ENCODE measurements at regions not wholly inside any gene's neighbourhood (a gene's known extent, or its start where the extent isn't known, plus 50 kb on each side); places are given as distances from the start of the nearest gene placed in this dataset.

DNA sequence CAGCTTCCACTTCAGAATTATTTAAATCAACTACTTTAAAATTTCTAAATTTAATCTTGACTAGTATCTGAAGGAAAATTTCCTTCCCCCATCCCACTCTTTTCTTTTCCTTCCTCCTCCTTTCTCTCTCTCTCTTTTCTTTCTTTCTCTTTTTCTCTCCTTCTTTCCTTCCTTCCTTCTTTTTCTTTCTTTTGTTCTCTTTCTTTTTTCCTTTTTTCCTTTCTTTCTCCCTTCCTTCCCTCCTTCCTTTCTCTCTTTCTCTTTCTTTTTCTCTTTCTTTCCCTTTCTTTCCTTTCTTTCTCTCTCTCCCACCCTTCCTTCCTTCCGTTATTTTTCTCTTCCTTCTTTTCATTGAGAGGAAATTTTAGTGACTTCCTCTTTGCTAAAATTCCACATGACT is 132.0 kb upstream of the CDH19 start:
- no peak for DNase-seq (ENCODE audit: low read depth)

DNA sequence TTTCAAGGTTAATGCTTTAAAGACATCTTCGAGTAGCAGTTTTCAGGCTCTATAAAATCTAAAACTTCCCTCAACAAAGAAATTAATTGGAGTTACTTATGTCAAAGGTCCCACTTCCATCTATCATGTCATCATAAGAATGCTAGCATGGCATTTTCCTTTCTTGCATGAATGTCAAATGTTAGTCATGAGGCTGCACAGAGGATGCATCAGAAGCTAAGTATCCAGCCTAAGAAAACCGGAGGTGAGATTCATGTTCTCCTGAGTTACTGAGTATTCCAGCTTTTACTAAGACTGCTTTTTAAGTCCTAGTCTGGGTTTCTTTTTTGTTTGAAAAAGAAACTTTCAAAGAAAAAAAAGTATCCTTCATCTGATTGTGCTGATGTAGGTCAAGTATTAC is 130.6 kb upstream of the CDH19 start:
- DNase-seq (ENCODE audit: low read depth): no peak

DNA sequence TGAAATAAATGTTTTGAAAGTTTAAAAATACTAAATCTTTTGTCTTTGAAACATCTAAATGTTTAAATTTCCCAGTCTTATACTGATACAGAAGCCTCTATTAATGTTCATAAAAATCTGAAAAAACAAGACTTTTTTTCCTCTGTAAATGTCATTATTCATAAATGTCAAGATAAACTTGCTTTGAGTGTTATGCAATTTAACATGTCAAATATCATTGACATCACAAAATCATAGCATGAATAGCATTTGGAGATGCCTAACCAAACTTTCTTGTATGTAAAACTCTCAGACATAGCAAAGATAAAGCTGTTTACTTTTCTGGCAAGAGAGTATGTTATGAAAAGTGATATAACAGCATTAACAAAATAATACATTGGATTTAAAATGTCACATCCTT is 128.0 kb upstream of the CDH19 start:
- no peak for DNase-seq (ENCODE audit: low read depth)

DNA sequence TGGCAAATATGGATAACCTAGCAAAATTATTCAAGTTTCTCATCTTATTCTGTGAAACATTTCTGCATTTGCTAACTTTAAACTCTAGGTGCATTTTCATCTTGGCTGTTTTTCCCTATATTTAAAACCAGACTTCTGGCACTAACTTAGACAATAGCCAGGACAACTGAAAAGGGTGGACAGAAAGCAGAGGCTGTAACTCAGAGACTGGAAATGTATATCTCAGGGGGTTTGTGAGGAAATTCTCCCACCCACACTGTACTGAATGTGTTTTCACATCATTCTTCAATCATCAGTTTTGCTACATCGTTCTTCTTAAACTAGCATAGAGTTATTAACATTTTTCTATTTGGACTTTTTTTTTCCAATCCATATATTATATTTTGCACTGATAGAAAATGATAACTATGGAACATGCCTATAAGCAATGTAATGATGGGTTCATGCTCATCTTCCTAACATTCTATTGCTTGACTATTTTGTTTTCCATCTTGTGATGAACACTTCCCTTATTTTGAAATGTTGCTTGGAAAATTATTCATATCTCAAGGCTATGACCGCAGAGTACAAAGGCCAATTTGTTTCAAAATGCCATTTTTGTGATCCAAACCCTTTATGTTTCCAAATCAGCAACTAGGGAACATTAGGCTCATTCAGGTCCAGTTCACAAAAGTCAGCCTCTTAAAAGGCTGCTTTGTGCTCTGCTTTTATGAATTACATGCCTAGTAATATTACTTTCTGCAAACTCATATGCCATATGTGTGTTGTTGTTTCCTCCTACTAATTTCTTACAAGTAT is 125.8 kb upstream of the CDH19 start:
- DNase-seq (ENCODE audit: low read depth): no peak

DNA sequence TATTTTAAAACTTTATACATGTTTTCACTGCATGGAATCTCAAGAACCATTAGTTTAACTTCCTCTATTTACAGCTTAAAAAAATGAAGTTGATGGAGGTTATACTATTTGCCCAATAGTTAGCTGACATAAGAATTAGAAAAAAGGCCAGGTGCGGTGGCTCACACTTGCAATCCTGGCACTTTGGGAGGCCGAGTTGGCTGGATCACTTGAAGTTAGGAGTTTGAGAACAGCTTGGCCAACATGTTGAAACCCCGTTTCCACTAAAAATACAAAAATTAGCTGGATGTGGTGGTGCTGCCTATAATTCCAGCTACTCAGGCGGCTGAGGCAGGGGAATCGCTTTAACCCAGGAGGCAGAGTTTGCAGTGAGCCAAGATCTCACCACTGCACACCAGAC is 125.1 kb upstream of the CDH19 start:
- no peak for DNase-seq (ENCODE audit: low read depth)

DNA sequence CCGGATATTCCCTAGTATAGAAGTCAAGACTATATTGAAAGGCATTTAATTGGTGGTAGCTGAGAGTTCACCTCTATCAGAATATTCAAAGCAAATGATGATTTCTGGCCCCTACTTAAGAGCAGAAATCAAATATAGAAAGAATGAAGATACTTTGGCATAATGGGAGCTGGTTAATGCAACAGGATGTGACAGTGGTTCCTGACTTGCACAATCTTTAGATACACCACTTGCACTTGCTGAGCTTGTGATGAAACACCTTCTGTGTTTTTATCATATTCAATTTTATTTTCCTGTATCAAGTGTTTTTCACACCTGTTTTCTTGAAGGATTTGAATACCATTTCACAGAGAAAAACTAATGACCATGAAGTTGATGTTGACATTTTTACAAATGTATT is 124.1 kb upstream of the CDH19 start:
- no peak for DNase-seq (ENCODE audit: low read depth)

DNA sequence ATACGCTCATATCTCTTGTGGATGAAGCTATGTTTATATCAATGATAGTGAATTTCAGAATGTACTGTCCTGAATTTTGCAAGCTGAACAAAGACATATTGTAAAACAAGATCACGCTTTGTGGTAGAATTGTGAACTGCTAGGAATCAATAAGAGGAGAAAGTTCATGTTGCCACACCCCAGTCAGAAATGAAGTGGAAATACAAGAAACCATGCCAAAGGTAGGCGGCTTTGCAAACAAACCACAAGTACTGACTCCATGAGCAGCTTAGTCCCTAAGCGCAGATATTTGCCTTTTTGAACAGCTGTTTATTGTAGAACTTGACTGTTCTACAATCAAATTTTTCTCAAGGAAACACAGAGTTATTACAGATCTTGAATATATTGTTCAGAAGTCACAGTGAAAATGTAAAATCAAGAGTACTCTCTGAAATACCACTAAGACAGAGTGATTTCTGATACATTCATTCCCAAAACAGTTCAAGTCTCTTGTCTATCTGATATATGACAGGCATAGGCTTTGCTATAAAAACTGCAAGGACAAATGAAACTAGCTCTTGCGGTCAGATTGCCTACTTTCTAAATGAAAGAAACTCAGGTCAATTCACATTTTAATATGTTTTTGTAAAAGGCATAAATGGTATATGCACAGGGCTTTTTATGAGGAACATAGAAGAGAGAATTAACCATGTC is 120.9 kb upstream of the CDH19 start:
- no peak for DNase-seq (ENCODE audit: low read depth)

DNA sequence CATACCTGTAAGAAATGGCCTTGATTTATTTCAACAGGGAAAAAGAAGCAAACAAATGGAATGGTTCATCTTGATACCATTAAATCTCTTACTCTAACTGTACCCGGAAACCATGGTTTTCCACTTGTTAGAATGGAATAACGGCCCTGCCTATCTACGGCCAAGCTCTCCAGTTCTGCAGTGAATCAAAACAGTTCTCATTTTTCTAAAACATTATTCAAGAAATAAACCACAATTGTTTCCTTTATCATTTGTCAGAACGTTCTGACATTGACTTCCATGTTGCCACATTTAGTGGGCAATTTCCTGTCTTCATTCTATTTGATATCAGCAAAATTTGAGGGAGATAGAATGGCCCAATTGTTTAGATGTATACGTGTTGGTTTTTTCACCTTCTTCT is 118.8 kb upstream of the CDH19 start:
- DNase-seq (ENCODE audit: low read depth): no peak

DNA sequence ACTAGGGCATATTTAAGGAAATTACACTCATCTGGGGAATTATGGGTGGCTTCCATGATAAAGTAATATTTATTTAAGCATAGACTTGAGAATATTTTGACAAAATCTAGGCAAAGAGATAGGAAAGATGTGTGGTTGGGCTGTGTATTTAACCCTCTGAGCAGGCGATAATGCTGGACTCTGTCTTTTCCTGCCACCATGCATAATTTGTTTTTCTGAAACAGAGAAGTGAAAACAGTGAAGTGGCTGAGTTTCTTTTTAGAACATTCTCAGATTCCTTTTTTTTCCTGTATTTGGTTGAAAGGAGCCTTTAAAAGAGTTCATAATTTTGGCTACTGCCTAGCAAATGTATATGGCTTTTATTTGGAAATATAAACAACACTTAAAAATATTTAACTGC is 104.8 kb upstream of the CDH19 start:
- DNase-seq (ENCODE audit: low read depth): no peak

DNA sequence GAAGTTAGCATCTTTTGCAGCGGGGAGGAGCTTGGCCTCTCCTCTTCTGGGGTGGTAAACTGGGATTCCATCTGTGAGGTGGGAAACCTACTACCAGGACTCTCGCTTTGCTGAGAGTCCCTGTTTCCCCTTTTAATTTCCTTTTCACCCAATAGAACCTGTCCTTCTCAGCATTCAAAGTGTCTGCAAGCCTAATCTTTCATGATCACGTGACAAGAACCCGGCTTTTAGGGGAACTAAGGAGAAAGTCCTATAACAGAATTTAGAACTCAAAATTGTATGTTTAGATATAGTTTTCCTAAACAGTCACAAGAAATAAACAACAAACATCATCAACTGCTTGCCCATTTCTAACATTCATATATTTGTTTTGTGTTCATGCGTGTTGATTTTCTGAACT is 103.6 kb upstream of the CDH19 start:
- no peak for DNase-seq (ENCODE audit: low read depth)

DNA sequence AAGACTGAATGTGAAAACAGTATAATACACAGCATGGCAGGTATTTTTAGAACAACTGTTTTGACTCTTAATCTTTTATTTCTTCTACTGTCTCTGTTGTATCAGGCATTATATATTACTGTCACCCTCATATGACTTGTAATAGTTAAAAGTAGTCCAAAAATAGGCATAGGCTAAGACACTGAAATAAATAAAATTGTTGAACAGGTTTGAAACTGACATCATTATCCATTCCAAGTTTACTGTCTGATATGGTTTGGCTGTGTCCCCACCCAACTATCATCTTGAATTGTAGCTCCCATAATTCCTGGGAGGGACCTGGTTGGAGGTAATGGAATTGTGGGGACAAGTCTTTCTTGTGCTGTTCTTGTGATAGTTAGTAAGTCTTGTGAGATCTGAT is 91.4 kb upstream of the CDH19 start:
- no peak for DNase-seq (ENCODE audit: low read depth)

DNA sequence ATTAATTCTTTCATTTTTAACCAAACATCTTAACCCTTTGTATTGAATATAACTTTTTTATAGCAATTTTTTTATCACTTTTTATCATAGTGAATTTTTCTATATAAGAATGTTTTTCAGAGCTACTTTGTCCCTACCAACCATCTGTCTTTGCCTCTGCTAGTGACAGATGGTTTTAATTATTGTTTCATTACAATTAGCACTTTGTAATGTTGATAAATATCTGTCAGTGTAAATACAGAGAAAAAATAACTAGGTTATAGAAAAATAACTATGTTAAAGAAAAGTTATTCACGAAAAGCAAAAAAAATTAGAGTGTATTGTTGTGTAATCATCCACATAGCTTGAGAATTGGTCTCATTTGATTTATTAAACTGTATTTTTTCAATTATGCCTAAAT is 91.0 kb upstream of the CDH19 start:
- DNase-seq (ENCODE audit: low read depth): no peak

DNA sequence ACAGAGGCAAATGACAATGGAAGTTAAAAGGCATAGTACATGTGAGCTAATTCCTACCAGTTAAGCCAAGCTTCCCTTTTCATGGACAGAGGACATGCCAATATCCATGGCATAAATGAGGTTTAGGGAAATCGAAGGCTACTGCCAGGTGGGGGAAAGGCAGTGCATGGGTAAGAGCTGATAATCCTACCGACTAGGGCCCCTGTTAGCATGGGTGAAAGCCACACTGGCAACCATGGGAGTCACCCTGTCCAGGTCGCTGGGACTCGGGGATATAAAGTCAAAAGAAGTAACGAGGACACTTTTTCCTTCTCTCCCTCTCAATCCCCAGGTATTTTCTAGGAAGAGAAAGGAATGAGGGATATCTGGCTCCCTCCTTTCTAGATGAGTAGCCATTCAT is 83.7 kb upstream of the CDH19 start:
- DNase-seq (ENCODE audit: low read depth): no peak

DNA sequence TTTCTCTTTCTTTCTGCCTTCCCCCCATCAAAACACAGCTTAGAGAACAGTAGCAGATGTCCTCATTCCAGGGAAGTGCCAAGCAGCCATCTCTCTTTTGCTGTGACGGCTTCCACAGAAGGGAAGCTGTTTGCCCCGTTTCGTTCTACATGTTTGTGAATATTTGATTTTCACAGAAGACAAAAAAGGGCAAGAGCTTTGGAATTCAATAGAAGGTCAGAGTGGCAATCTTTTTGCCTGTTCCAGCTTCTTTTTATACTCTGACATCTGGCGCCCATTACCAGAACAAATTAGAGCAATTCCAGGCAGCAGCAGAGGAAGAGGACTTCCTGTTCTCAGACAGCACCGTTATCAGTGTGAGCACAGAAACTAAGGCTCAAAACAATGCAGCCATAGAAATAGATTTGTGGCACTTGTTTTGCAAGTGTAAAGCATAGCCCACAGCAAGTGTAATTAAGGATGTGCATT is 79.0 kb upstream of the CDH19 start:
- no peak for DNase-seq (ENCODE audit: low read depth)

DNA sequence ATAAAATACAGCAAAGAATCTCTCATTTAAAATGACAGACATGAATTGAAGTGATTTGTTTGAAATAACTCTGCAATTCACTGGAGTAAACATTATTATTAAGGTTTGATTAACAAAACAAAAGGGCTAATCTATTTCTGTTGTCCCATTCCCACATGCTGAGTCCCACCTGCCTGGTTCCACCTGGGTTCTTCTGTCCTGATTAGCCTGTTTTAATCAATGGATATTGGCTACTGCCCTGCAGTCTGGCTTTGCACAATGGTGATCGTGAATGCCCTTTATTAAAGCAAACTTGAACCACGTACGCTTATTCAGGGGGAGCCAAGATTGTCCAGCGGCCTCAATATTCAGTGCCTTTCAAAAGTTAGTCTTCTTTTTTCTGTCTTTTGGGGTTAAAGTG is 72.8 kb upstream of the CDH19 start:
- DNase-seq (ENCODE audit: low read depth): no peak

DNA sequence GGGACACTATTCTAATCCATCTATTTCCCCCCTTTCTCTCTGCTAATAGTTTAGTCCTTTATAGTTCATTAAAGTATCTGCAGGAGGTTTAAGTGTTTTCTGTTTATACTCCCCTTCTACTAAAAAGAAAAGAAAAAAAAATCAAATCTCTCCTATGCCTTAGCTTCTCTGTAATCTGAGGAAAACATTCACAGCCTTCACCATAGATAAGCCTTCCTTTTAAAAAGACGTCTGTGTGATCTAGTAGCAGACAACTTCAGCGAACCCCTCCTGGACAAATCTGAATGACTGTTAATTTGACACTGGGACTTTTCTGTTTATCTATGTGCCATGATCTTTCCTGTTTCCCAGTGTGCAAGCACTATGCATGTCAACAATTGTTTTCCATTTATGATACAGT is 70.4 kb upstream of the CDH19 start:
- no peak for DNase-seq (ENCODE audit: low read depth)

DNA sequence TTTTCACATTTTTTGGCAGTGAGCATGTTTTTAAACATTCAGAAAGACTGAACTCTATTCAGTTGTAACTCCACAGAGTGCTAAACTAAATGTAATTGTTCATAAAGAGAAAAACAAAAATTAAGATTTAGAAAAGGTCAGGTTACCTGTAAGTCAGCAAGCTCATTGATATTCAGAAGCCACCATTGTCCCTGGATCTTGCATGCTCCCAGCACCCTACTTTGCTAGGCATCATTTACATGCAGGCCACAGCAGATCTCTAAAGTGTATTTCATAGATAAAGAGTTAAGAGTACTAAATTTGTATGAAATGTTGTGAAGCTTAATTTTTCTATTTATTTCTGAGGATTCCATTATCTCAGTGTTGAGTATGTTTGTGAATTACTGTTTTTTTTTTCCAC is 64.8 kb upstream of the CDH19 start:
- DNase-seq (ENCODE audit: low read depth): no peak

DNA sequence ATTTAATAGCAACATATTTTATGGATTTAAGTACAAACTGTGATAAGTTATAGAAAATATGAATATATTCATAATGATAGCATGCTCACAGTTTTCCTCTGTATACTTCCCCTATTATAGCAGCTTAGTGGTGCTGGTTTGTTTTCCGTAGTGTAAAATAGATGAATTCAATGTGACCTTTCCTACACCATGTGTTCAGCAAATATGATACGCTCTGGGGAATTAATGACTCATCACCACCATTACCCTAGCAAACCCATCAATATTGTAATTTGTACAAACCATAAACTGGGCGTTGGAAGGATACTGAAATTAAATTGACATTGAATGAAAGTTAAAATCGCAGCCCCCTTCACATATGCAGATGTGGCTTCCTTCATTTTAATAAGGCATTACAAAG is 58.7 kb upstream of the CDH19 start:
- DNase-seq (ENCODE audit: low read depth): no peak

DNA sequence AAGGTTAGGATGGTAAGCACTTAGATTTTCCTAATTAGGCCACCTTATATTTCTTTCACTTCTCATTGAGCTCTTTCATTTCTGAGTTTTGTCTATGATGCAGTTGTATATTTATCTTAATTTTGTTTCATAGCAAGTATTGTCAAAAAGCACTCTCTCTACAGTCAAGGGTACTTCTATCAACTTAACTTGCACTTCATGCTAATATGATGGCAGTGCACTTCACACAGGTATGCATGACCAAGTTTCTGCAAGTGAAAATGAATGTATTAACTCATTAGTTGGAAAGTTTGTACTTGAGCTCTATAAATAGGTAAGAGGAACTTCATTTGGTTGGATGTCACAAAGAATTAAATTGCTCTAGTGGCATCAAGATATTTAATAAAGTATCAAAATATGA is 51.5 kb upstream of the CDH19 start:
- DNase-seq (ENCODE audit: low read depth): no peak

Measured in stimulated activated CD8-positive, alpha-beta memory T cell treated with anti-CD3 and anti-CD28 coated beads, Interleukin-7, amount 100 ng/mL, for 24 hours (primary cell).